ENCODE measurements at regions not wholly inside any gene's neighbourhood (a gene's known extent, or its start where the extent isn't known, plus 50 kb on each side); places are given as distances from the start of the nearest gene placed in this dataset.
"Not testable (repeated sequence)": the region's sequence is repeated elsewhere in the genome, so short reads cannot be mapped to it uniquely, and the experiment has no call there.

GRCh38 chrX:122055979-122056715 is 1008.7 kb downstream of the GLUD2 start:
- ATAC-seq (ENCODE audit: poor library complexity) (no peak), DNase-seq (no peak)
- intact Hi-C loops (cut with DNase I): no loop called here

DNA sequence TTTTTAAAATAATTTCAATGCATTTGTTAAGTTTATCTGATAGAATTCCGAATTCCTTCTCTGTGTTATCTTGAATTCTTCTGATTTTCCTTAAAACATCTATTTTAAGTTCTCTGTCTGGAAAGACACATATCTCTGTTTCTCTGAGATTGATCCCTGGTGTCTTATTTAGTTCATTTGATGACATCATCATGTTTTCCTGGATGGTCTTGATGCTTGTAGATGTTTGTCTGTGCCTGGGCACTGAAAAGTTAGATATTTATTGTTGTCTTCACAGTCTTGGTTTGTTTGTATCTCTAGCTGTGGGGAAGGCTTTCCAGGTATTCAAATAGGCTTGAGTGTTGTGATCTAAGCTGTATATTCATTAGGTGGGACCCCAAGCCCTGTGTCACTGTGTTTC is 1028.8 kb downstream of the GLUD2 start:
- no peak for ATAC-seq (ENCODE audit: poor library complexity)
- intact Hi-C loops (cut with DNase I): no loop called here
- DNase-seq: no peak

GRCh38 chrX:122078079-122078478 is 1030.7 kb downstream of the GLUD2 start:
- ATAC-seq (ENCODE audit: poor library complexity) (no peak), DNase-seq (no peak)
- intact Hi-C loops (cut with DNase I): no loop called here

GRCh38 chrX:122087341-122087740 is 1039.9 kb downstream of the GLUD2 start:
- ATAC-seq (ENCODE audit: poor library complexity) (peak; percentile 38), DNase-seq (no peak)
- intact Hi-C loops (cut with DNase I): no loop called here

DNA sequence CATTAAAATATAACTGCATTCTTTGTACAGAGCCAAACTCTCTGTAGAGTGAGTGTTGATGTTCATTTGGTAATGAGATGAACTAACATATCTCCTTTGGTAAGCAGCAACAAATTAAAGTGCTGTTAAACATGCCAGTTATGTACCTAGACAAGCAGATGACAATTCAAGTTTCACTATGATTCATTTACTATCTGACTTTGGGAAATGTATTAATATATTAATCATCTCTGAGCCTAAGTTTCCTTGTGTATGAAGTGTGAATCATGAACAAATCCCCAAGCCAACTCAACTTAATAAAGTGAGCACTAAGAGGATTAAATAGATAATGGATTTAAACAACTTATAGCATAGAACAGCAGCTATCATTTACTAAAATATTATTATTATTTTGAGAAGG is 1044.2 kb downstream of the GLUD2 start:
- DNase-seq: no peak
- no peak for ATAC-seq (ENCODE audit: poor library complexity)
- intact Hi-C loops (cut with DNase I): no loop called here

DNA sequence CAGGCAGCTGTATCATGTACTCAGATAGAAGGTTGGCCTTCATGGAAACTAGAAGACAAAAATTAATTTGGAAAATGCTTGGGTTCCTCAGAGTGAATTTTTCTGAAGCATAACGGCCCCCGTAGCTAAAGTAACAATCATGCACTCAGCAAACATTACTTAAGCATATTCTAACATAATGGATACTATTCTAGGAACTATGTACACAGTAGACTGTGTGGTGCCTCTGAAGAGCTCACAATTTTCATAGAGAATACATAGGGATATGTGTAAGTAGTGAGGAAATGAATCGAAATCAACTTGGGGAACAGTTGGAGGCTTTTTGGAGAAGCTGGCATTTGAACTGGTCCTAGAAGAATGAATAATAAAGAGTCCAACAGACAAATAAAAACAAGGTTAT is 1045.0 kb downstream of the GLUD2 start:
- intact Hi-C loops (cut with DNase I): no loop called here
- DNase-seq (no peak), ATAC-seq (ENCODE audit: poor library complexity) (no peak)

DNA sequence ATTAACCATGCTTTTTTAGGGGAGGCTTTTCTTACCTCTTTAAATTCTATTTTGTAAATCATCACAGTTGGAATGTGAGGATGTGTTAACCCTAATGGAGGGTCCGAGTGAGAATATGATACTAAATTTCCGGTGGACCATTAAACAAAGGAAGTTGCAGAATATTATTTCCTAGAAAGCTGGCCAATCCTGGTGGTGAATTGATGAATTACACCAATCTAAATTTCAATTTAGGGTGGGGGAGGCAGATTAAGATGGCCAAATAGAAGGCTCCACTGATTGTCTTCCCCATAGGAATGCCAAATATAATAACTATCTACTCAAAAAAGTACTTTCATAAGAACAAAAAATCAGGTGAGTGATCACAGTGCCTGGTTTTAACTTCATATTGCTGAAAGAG is 1045.6 kb downstream of the GLUD2 start:
- ATAC-seq (ENCODE audit: poor library complexity): no peak
- no peak for DNase-seq
- intact Hi-C loops (cut with DNase I): no loop called here

GRCh38 chrX:122094611-122095010 is 1047.2 kb downstream of the GLUD2 start:
- DNase-seq: no peak
- ATAC-seq (ENCODE audit: poor library complexity): no peak
- intact Hi-C loops (cut with DNase I): no loop called here

GRCh38 chrX:122113376-122113775 is 1066.0 kb downstream of the GLUD2 start:
- intact Hi-C loops (cut with DNase I): no loop called here
- DNase-seq (no peak), ATAC-seq (ENCODE audit: poor library complexity) (no peak)

DNA sequence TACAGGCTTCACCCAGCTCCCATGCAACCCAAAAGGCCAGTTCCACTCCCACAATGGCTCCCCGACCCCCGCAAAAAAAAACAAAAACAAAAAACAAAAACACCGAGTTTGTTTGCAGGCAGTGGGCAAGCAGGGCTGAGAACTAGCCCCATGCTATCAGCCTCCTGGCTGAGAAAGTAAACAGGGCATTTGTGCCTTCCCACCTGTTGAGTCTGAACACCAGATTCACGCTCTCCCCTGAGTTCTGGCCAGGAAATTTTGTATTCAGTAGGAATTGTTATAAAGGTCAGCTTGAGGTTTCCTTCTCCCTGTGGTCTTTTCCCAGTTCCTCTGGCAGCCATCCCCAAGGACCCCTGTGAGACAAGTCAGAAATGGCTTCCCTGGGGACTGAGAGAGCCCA is 1066.5 kb downstream of the GLUD2 start:
- intact Hi-C loops (cut with DNase I): no loop called here
- DNase-seq (no peak), ATAC-seq (ENCODE audit: poor library complexity) (no peak)

DNA sequence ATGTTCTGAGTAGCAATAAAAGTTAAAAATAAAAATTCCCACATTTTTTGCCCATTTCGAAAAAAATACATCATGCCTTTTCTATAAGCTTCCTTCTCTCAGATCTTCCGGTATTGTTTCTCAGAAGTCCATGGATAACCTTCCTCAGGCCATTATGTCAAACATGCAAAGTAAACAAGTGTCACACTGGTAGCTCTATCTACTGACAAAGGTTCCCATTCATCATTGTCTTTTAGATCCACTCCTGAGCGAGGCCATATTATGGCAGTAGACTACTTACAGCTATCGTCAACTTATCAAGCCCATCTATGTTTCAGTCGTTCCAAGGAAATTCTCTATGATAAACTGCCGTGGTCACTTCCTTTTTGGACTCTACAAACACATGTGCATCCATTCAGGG is 1068.2 kb downstream of the GLUD2 start:
- DNase-seq: no peak
- no peak for ATAC-seq (ENCODE audit: poor library complexity)
- intact Hi-C loops (cut with DNase I): no loop called here

DNA sequence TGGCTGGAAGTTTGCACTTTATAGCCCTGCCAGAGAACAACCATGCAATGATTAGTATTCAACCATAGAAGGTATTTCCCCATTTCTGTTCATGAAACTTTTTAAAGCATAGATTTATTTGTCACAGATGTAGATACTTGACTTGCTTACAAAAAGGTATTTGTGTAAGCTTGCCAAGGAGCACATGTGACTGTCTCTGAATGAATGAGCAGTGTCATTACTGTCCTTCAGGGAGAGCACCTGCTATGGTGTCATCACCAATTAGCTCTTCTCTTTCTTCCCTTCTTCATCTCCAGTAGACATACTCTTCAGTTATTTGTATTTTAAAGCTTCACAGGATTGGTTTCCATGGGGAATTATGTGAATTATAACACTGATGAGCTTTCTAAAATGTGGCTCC is 1064.7 kb upstream of the GRIA3 start:
- no peak for DNase-seq
- no peak for ATAC-seq (ENCODE audit: poor library complexity)
- intact Hi-C loops (cut with DNase I): no loop called here

- intact Hi-C loops (cut with DNase I): no loop called here
- DNase-seq (no peak), ATAC-seq (ENCODE audit: poor library complexity) (no peak)
These were observed 1061.8 kb upstream of the GRIA3 start for GRCh38 chrX:122122274-122122673.

- intact Hi-C loops (cut with DNase I): no loop called here
- no peak for ATAC-seq (ENCODE audit: poor library complexity)
- DNase-seq: no peak
These were observed 1050.6 kb upstream of the GRIA3 start for GRCh38 chrX:122133478-122133877.

DNA sequence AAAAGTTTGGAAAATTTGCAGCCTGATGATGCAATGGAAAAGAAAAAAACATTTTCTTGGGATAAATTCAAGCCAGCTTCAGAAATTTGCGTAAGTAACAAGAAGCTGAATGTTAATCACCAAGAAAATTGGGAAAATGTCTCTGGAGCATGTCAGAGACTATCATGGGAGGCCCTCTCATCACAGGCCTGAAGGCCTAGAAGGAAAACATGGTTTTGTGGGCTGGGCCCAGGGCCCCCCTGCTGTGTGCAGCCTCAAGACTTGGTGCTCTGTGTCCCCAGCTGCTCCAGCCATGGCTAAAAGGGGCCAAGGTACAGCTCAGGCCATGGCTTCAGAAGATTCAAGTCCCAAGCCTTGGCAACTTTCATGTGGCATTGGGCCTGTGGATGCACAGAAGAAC is 1049.8 kb upstream of the GRIA3 start:
- DNase-seq (peak; percentile 44), ATAC-seq (ENCODE audit: poor library complexity) (peak; percentile 52)
- intact Hi-C loops (cut with DNase I): no loop called here

DNA sequence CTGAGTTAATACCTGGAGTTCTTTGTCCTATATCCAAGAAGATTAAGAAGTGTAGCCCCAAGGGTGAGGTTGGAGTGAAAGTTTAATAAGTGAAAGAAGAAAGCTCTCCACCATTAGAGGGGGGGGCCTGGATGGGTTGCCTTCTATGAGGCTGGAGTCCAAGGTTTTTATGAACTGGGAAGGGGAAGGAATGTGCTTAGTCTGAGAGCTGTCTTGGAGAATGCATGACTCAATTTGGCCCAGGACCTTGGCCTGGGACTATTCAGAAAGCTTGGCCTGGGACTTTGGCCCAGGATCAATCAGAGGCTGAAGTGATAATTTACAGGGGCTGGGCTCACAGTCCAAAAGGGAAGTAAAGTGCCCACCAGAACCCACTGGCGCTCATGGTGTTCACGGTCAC is 1049.0 kb upstream of the GRIA3 start:
- intact Hi-C loops (cut with DNase I): no loop called here
- no peak for DNase-seq
- peak; percentile 76 for ATAC-seq (ENCODE audit: poor library complexity)

DNA sequence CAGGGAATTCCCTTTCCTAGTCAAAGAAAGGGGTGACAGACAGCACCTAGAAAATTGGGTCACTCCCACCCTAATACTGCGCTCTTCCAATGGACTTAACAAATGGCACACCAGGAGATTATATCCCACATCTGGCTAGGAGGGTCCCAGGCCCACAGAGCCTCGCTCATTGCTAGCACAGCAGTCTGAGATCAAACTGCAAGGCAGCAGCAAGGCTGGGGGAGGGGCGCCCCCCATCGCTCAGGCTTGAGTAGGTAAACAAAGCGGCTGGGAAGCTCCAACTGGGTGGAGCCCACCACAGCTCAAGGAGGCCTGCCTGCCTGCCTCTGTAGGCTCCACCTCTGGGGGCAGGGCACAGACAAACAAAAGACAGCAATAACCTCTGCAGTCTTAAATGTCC is 1043.9 kb upstream of the GRIA3 start:
- intact Hi-C loops (cut with DNase I); DNase-seq; ATAC-seq (ENCODE audit: poor library complexity): not testable (repeated sequence)

GRCh38 chrX:122154019-122154418 is 1030.1 kb upstream of the GRIA3 start:
- ATAC-seq (ENCODE audit: poor library complexity) (no peak), DNase-seq (no peak)
- intact Hi-C loops (cut with DNase I): no loop called here

DNA sequence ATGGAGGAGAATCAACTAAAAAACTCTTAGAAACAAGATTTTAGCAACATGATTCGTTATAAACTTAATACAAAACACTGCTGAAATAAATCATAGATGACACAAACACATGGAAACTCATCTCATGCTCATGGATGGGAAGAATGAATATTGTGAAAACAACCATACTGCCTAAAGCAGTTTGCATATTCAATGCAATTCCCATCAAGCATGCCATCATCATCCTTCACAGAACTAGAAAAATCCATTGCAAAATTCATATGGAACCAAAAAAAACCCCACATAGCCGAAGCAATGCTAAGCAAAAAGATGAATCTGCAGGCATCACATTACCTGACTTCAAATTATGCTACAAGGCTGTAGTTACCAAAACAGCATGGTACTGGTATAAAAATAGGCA is 1015.8 kb upstream of the GRIA3 start:
- no peak for ATAC-seq (ENCODE audit: poor library complexity)
- intact Hi-C loops (cut with DNase I): no loop called here

GRCh38 chrX:122184791-122185190 is 999.3 kb upstream of the GRIA3 start:
- intact Hi-C loops (cut with DNase I): no loop called here
- DNase-seq (no peak), ATAC-seq (ENCODE audit: poor library complexity) (no peak)

More for the DNA sequence above, 1015.8 kb upstream of the GRIA3 start:
- no peak for DNase-seq

- intact Hi-C loops (cut with DNase I): no loop called here
- ATAC-seq (ENCODE audit: poor library complexity): peak; percentile 36
- no peak for DNase-seq
These were observed 996.9 kb upstream of the GRIA3 start for GRCh38 chrX:122187069-122187713.
